T-helper 1 cell treated with Interleukin-12 subunit alpha and Interleukin-12 subunit beta and Interleukin-4 antibody, amounts not matched to agents 30 ng/mL and 1 ng/mL, for 36 hours (primary cell): ENCODE measurements at regions not wholly inside any gene's neighbourhood (a gene's known extent, or its start where the extent isn't known, plus 50 kb on each side); places are given as distances from the start of the nearest gene placed in this dataset.

Experiments used
- intact Hi-C: fragments of 100-400 bp; cut with micrococcal nuclease; formaldehyde crosslinking; loops from one replicate; pipeline ENCODE4 v1.15.1; 2024

GRCh38 chr4:89604951-89605350 lies 232.0 kb downstream of the SNCA start:
- intact Hi-C loops, result no loop called here

GRCh38 chr4:89599026-89599425 lies 237.9 kb downstream of the SNCA start:
- intact Hi-C loops, result loop anchor here (5.0 kb wide), 1 partner anchor 372 kb away; no protein-coding TSS in a partner anchor

GRCh38 chr4:89598602-89599001 lies 238.4 kb downstream of the SNCA start:
- intact Hi-C loops, result loop anchor here (1.0 to 5.0 kb wide), 2 partner anchors 303 to 371 kb away; no protein-coding TSS in a partner anchor

GRCh38 chr4:89595125-89595789 lies 241.7 kb downstream of the SNCA start:
- intact Hi-C loops, result loop anchor here (5.0 kb wide), 1 partner anchor 368 kb away; no protein-coding TSS in a partner anchor

- intact Hi-C loops, result no loop called here
These were observed 246.8 kb downstream of the SNCA start for GRCh38 chr4:89590128-89590527.

GRCh38 chr4:89588421-89588820 lies 248.5 kb downstream of the SNCA start:
- intact Hi-C loops, result loop anchor here (10.0 kb wide), 1 partner anchor 434 kb away; no protein-coding TSS in a partner anchor

- intact Hi-C loops, result loop anchor here (1.0 to 10.0 kb wide), 3 partner anchors 282 to 433 kb away; no protein-coding TSS in a partner anchor
These were observed 249.6 kb downstream of the SNCA start for GRCh38 chr4:89587364-89587763.

- intact Hi-C loops, result loop anchor here (1.0 to 10.0 kb wide), 3 partner anchors 282 to 432 kb away; no protein-coding TSS in a partner anchor
These were observed 250.1 kb downstream of the SNCA start for GRCh38 chr4:89586864-89587263.

GRCh38 chr4:89586318-89586717 lies 250.6 kb downstream of the SNCA start:
- intact Hi-C loops, result loop anchor here (10.0 kb wide), 1 partner anchor 432 kb away; no protein-coding TSS in a partner anchor

- intact Hi-C loops, result loop anchor here (10.0 kb wide), 1 partner anchor 428 kb away; no protein-coding TSS in a partner anchor
These were observed 254.0 kb downstream of the SNCA start for GRCh38 chr4:89582756-89583505.

GRCh38 chr4:89579771-89580170 lies 257.2 kb downstream of the SNCA start:
- intact Hi-C loops, result loop anchor here (10.0 kb wide), 1 partner anchor 425 kb away; no protein-coding TSS in a partner anchor

- intact Hi-C loops, result no loop called here
These were observed 260.7 kb downstream of the SNCA start for GRCh38 chr4:89576246-89576645.

GRCh38 chr4:89575840-89576239 lies 261.1 kb downstream of the SNCA start:
- intact Hi-C loops, result no loop called here

GRCh38 chr4:89574176-89574575 lies 262.8 kb downstream of the SNCA start:
- intact Hi-C loops, result no loop called here

GRCh38 chr4:89573656-89574055 lies 263.3 kb downstream of the SNCA start:
- intact Hi-C loops, result no loop called here

- intact Hi-C loops, result no loop called here
These were observed 264.6 kb downstream of the SNCA start for GRCh38 chr4:89572224-89572858.

GRCh38 chr4:89570931-89571330 lies 263.3 kb upstream of the GPRIN3 start:
- intact Hi-C loops, result no loop called here

- intact Hi-C loops, result no loop called here
These were observed 260.3 kb upstream of the GPRIN3 start for GRCh38 chr4:89567936-89568335.

GRCh38 chr4:89563431-89563830 lies 255.8 kb upstream of the GPRIN3 start:
- intact Hi-C loops, result no loop called here

- intact Hi-C loops, result no loop called here
These were observed 255.1 kb upstream of the GPRIN3 start for GRCh38 chr4:89562746-89563145.

GRCh38 chr4:89561048-89561447 lies 253.4 kb upstream of the GPRIN3 start:
- intact Hi-C loops, result no loop called here

- intact Hi-C loops, result loop anchor here (1.0 kb wide), 1 partner anchor 344 kb away; no protein-coding TSS in a partner anchor
These were observed 250.5 kb upstream of the GPRIN3 start for GRCh38 chr4:89558147-89558546.
